Prostate gland (tissue), 2 donors: ENCODE measurements at regions not wholly inside any gene's neighbourhood (a gene's known extent, or its start where the extent isn't known, plus 50 kb on each side); places are given as distances from the start of the nearest gene placed in this dataset.
"Not testable (repeated sequence)": the region's sequence is repeated elsewhere in the genome, so short reads cannot be mapped to it uniquely, and the experiment has no call there.

Experiments
- DNase-seq: peaks from one replicate; pipeline ENCODE4 v3.0.0-alpha.2; 2019; ENCODE audit warnings: low spot score
- H3K27ac ChIP-seq, 2 donors: fragments of 200-600 bp; sonication (generic); 2 replicates each; pipeline ENCODE4 v1.5.1; 2017 to 2019
- H3K27me3 ChIP-seq: fragments of 200-600 bp; sonication (generic); replicated peaks from 2 replicates; pipeline ENCODE4 v1.5.1; 2019; ENCODE audit not compliant: insufficient read depth
- H3K36me3 ChIP-seq, 2 donors: fragments of 200-600 bp; sonication (generic); 1 replicate in 1 of 2; 2 replicates in 1 of 2; pipeline versions ENCODE4 v1.5.1 to v1.8.1; 2017 to 2019
- H3K4me1 ChIP-seq: fragments of 200-600 bp; sonication (generic); replicated peaks from 2 replicates; pipeline ENCODE4 v1.5.1; 2019
- H3K4me3 ChIP-seq, 2 donors: fragments of 200-600 bp; sonication (generic); 2 replicates each; pipeline ENCODE4 v1.5.1; 2017 to 2019
- H3K9me3 ChIP-seq: fragments of 200-600 bp; sonication (generic); 2 replicates; pipeline ENCODE4 v1.5.1; 2017
- POLR2A ChIP-seq: fragments of 450-650 bp; IDR thresholded peaks from one replicate; pipeline ENCODE4 v1.6.1; 2016; ENCODE audit warnings: antibody characterized with exemption, mild to moderate bottlenecking
- POLR2AphosphoS5 ChIP-seq: sonication (generic); formaldehyde crosslinking; IDR thresholded peaks from one replicate; pipeline ENCODE4 v1.6.1; 2017; ENCODE audit warnings: antibody characterized with exemption
- WGBS: methylation state at CpG from one replicate; pipeline ENCODE4 v1.1.5; 2018; 5-methylcytosine and 5-hydroxymethylcytosine counted together
- intact Hi-C: fragments of 100-400 bp; cut with DNase I; formaldehyde crosslinking; loops from one replicate; pipeline ENCODE4 v1.14.2; 2022
- TF ChIP-seq, protein P1 (sequence below), 4 experiments: fragments of 200-600 bp in 2 of 4; fragments of 450-650 bp in 2 of 4; sonication (generic) in 2 of 4; IDR thresholded peaks; 1 replicate in 3 of 4; 2 replicates in 1 of 4; pipeline ENCODE4 v1.5.1; 2016 to 2019; ENCODE audit warnings: antibody characterized with exemption in 4 of 4, mild to moderate bottlenecking in 2 of 4, moderate library complexity in 2 of 4

DNA sequence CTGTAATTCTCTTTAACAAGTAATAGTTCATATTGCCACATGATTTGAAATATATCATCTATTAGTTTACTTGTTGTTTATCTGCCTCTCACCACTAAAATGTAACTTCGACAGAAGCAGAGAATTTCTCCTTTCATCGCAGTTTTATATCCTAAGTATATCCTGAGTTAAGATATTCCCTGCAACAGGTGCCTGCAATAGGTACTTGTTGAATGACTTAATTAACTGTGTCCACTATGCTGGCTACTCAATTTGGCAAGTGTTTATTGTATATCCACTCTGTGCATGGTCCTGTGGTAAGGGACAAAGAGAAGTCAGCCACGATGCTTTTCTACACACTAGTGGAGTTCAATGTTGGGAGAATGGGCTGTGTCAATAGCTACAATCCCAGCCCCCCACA, 108.5 kb downstream of the PSAT1 start:
- no peak for DNase-seq
- no peaks in the 10 kb centered on the region for H3K9me3 ChIP-seq
- no peaks in the 10 kb centered on the region for H3K27me3 ChIP-seq
- WGBS: 86% methylated on average over 3 of the region's 3 CpGs
- TF ChIP-seq POLR2AphosphoS5 (no peak), POLR2A (no peak)
- TF ChIP-seq, protein P1, sequence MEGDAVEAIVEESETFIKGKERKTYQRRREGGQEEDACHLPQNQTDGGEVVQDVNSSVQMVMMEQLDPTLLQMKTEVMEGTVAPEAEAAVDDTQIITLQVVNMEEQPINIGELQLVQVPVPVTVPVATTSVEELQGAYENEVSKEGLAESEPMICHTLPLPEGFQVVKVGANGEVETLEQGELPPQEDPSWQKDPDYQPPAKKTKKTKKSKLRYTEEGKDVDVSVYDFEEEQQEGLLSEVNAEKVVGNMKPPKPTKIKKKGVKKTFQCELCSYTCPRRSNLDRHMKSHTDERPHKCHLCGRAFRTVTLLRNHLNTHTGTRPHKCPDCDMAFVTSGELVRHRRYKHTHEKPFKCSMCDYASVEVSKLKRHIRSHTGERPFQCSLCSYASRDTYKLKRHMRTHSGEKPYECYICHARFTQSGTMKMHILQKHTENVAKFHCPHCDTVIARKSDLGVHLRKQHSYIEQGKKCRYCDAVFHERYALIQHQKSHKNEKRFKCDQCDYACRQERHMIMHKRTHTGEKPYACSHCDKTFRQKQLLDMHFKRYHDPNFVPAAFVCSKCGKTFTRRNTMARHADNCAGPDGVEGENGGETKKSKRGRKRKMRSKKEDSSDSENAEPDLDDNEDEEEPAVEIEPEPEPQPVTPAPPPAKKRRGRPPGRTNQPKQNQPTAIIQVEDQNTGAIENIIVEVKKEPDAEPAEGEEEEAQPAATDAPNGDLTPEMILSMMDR (IDR thresholded peaks at IDR 0.05): no peak
- no peak overlapping the region for H3K4me3 ChIP-seq
- H3K27ac ChIP-seq: no peak overlapping the region
- H3K36me3 ChIP-seq: no peaks in the 10 kb centered on the region
- no peaks in the 10 kb centered on the region for H3K4me1 ChIP-seq
- intact Hi-C loops: no loop called here

DNA sequence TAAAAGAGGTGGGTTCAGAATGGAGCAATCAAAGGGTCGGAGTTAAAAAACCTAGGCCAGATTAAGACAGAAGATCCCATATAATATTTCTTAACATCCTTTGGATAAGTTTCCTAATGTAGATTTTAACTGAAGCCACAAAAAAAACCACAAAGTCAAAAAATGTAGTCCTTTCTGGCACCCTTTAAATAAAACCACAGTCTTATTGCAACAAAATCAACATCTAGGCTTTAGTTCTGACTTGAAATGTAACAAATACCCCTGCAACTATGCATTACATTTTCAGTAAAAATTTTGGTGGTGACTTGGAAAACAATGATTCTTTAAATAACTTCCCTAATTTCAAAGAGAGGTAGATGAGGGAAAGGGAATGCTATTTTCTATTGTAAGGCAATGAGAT, 109.2 kb downstream of the PSAT1 start:
- no peak for DNase-seq
- H3K9me3 ChIP-seq: no peaks in the 10 kb centered on the region
- no peaks in the 10 kb centered on the region for H3K4me1 ChIP-seq
- intact Hi-C loops: no loop called here
- no peak overlapping the region for H3K4me3 ChIP-seq
- no peak overlapping the region for H3K27ac ChIP-seq
- no peaks in the 10 kb centered on the region for H3K27me3 ChIP-seq
- 63% methylated on average over 1 of the region's 1 CpG for WGBS
- no peak for TF ChIP-seq POLR2AphosphoS5
- TF ChIP-seq, protein P1 (IDR thresholded peaks at IDR 0.05): no peak
- no peak for TF ChIP-seq POLR2A
- H3K36me3 ChIP-seq: no peaks in the 10 kb centered on the region

DNA sequence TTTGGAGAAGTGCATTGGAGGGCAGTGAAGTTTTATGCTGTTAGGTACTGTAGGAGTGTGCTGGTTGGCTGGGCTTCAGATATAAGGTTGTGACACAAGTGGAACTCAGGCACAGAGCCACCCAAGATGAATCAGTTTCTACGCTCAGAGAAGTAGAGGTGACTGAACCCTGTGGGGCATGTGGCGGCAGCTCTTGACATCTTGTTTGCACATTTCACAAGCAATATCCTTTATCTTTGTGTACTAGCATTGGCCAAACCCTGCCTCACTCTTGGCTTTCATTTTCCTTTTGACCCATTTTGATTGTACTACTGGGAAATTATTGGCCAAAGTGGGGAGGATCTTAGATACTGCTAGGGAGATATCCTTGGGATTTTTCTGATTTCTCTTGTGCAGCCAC, 110.0 kb downstream of the PSAT1 start:
- H3K4me3 ChIP-seq: no peak overlapping the region
- 21% methylated on average over 2 of the region's 2 CpGs for WGBS
- no peaks in the 10 kb centered on the region for H3K9me3 ChIP-seq
- no peak overlapping the region for H3K27ac ChIP-seq
- TF ChIP-seq POLR2AphosphoS5: no peak
- DNase-seq: peak; percentile 11
- intact Hi-C loops: no loop called here
- H3K27me3 ChIP-seq: no peaks in the 10 kb centered on the region
- H3K36me3 ChIP-seq: no peaks in the 10 kb centered on the region
- H3K4me1 ChIP-seq: no peaks in the 10 kb centered on the region

DNA sequence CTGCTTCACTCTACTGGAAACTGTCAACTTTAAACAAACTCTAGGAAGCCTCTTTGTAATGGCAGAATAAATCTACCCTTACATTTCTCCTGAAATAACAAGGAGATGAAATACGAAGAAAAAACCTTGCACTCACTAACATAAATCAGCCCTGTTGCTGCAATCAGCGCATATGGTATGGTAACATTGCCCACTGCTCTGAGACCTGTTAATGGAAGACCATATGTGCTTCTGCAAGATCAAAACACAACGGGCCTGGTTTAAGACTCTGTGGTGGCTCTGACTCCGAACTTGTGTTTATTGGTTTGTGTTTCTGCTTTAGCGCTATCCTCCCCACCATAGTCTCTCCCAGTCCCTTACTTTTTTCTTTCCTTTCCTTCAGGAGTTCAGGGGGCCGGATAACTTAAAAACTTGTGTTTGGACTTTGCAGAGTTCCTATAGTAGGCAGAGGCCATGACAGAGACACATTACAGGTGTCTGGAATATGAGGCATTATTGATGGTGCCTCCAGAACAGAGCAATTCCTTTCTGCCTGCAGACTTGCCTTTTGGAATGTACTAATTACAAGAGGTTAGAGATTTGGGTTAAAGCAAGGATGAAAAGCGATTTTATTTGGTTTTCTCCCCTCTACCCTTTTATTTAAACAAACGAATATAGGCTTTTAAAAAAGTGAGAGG, 110.8 kb downstream of the PSAT1 start:
- Histone ChIP-seq H3K27ac (no peak overlapping the region), H3K27me3 (no peaks in the 10 kb centered on the region), H3K4me3 (no peak overlapping the region), H3K4me1 (no peaks in the 10 kb centered on the region), H3K36me3 (no peaks in the 10 kb centered on the region), H3K9me3 (no peaks in the 10 kb centered on the region)
- intact Hi-C loops: no loop called here
- no peak for TF ChIP-seq POLR2A
- TF ChIP-seq, protein P1 (IDR thresholded peaks at IDR 0.05): no peak
- TF ChIP-seq POLR2AphosphoS5: no peak
- WGBS: 76% methylated on average over 8 of the region's 8 CpGs
- no peak for DNase-seq

DNA sequence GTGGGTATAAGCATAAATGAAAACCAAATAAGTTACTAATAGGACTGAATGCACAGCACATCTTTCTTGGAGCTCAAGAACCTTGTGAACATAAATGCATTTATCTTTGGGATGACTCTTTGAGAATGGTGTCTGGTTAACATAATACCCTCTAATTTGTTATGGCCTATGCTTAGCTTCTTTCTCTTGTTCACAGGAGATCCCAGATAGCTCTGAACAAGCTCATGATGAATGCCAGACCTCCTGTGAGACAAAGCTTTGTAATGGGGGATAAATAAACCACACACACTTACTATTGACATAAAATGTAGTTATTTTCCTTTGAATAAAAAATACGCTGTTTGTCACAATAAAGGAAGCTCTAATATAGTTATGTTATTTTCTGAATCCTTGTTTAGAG, 111.5 kb downstream of the PSAT1 start:
- intact Hi-C loops: no loop called here
- no peaks in the 10 kb centered on the region for H3K9me3 ChIP-seq
- H3K27ac ChIP-seq: no peak overlapping the region
- no peaks in the 10 kb centered on the region for H3K36me3 ChIP-seq
- no peak for DNase-seq
- TF ChIP-seq, protein P1 (IDR thresholded peaks at IDR 0.05): no peak
- TF ChIP-seq POLR2AphosphoS5: no peak
- TF ChIP-seq POLR2A: no peak
- no peaks in the 10 kb centered on the region for H3K27me3 ChIP-seq
- H3K4me1 ChIP-seq: no peaks in the 10 kb centered on the region
- WGBS: 98% methylated on average over 1 of the region's 1 CpG
- H3K4me3 ChIP-seq: no peak overlapping the region

DNA sequence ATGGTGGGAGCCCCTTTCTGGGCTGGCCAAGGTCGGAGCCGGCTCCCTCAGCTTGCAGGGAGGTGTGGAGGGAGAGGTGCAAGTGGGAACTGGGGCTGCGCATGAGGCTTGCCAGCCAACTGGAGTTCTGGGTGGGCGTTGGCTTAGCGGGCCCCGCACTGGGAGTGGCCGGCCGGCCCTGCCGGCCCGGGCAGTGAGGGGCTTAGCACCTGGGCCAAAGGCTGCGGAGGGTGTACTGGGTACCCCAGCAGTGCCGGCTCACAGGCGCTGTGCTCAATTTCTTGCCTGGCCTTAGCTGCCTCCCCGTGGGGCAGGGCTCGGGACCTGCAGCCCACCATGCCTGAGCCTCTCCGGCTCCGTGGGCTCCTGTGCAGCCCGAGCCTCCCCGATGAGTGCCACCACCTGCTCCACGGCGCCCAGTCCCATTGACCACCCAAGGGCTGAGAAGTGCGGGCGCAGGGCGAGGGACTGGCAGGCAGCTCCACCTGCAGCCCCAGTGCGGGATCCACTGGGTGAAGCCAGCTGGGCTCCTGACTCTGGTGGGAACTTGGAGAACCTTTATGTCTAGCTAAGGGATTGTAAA, 113.1 kb downstream of the PSAT1 start:
- H3K9me3 ChIP-seq, H3K27ac ChIP-seq, H3K27me3 ChIP-seq, H3K4me1 ChIP-seq, H3K4me3 ChIP-seq, intact Hi-C loops, H3K36me3 ChIP-seq, DNase-seq: not testable (repeated sequence)
- WGBS: 95% methylated on average over 22 of the region's 25 CpGs
